IMR-90 (cell line): ENCODE measurements at regions not wholly inside any gene's neighbourhood (a gene's known extent, or its start where the extent isn't known, plus 50 kb on each side); places are given as distances from the start of the nearest gene placed in this dataset.

Source experiments
- ATAC-seq: fragments of 200-7000 bp; cut with Tn5 transposase; 2 replicates; pipeline ENCODE4 v1.9.1; 2020; ENCODE audit warnings: low read depth, mild to moderate bottlenecking, moderate library complexity
- BruUV-seq: library from RNA; stranded (reverse); fragments of 400-500 nt; replicated peaks from 2 replicates; lab custom pipeline; 2021; lab: Mats Ljungman, UMichigan
- CTCF ChIA-PET: fragments of 300-600 bp; formaldehyde crosslinking; extraction: SDS; loops from one replicate; lab custom pipeline; 2021; ENCODE audit warnings: antibody characterized with exemption; lab: Yijun Ruan, JAX
- POLR2A ChIA-PET: fragments of 300-600 bp; sonication (Branson Sonifier 250); formaldehyde crosslinking; loops from one replicate; lab custom pipeline; 2022; ENCODE audit warnings: antibody characterized with exemption; ENCODE audit not compliant: unreplicated experiment; lab: Charles Lee
- DNase-seq: peaks from one replicate; pipeline ENCODE4 v3.0.0; 2013
- H2AFZ ChIP-seq: replicated peaks from 2 replicates; pipeline ENCODE3; 2013; ENCODE audit warnings: low read length, mild to moderate bottlenecking; ENCODE audit not compliant: poor library complexity
- H2AK5ac ChIP-seq: 2 replicates; pipeline ENCODE4 v1.6.1; 2013; ENCODE audit warnings: low read depth, low read length, inconsistent platforms
- H2AK9ac ChIP-seq: replicated peaks from 2 replicates; pipeline ENCODE3; 2013; ENCODE audit warnings: mild to moderate bottlenecking, low read depth, low read length, moderate library complexity; ENCODE audit not compliant: poor library complexity
- H2BK120ac ChIP-seq: 2 replicates; pipeline ENCODE4 v1.6.1; 2013; ENCODE audit warnings: low read depth, low read length, inconsistent platforms
- H2BK15ac ChIP-seq: 3 replicates; pipeline ENCODE4 v1.6.1; 2013; ENCODE audit warnings: low read depth, low read length, inconsistent platforms
- H2BK20ac ChIP-seq: 2 replicates; pipeline ENCODE4 v1.6.1; 2013; ENCODE audit warnings: low read depth, mild to moderate bottlenecking, inconsistent platforms, low read length, moderate library complexity
- H2BK5ac ChIP-seq: 2 replicates; pipeline ENCODE4 v1.6.1; 2013; ENCODE audit warnings: mild to moderate bottlenecking, low read depth, low read length, inconsistent platforms; ENCODE audit not compliant: poor library complexity, severe bottlenecking
- H3K14ac ChIP-seq: replicated peaks from 2 replicates; pipeline ENCODE4 v1.6.1; 2013; ENCODE audit warnings: low read depth, low read length, inconsistent platforms
- H3K18ac ChIP-seq: 2 replicates; pipeline ENCODE4 v1.6.1; 2013; ENCODE audit warnings: low read depth, low read length, control low read depth
- H3K23ac ChIP-seq: 2 replicates; pipeline ENCODE4 v1.6.1; 2013; ENCODE audit warnings: low read depth, low read length, inconsistent platforms
- H3K27ac ChIP-seq: 2 replicates; pipeline ENCODE4 v1.5.1; 2013; ENCODE audit warnings: mild to moderate bottlenecking, control low read depth, low read length; ENCODE audit not compliant: insufficient read depth
- H3K27me3 ChIP-seq: 2 replicates; pipeline ENCODE4 v1.6.1; 2013; ENCODE audit warnings: low read length; ENCODE audit not compliant: control insufficient read depth, insufficient read depth
- H3K36me3 ChIP-seq: 2 replicates; pipeline ENCODE4 v1.6.1; 2013; ENCODE audit warnings: low read length, mixed read lengths; ENCODE audit not compliant: control insufficient read depth, insufficient read depth
- H3K4ac ChIP-seq: 2 replicates; pipeline ENCODE4 v1.6.1; 2013; ENCODE audit warnings: low read depth, low read length, inconsistent platforms
- H3K4me1 ChIP-seq: 2 replicates; pipeline ENCODE4 v1.6.1; 2013; ENCODE audit warnings: low read length, mixed read lengths; ENCODE audit not compliant: control insufficient read depth, insufficient read depth
- H3K4me2 ChIP-seq: 2 replicates; pipeline ENCODE4 v1.6.1; 2013; ENCODE audit warnings: low read depth, mild to moderate bottlenecking, control low read depth, low read length, moderate library complexity
- H3K4me3 ChIP-seq: 2 replicates; pipeline ENCODE4 v1.5.1; 2013; ENCODE audit warnings: low read depth, mild to moderate bottlenecking, control low read depth, low read length, moderate library complexity; ENCODE audit not compliant: insufficient read depth
- H3K56ac ChIP-seq: 2 replicates; pipeline ENCODE4 v1.6.1; 2013; ENCODE audit warnings: low read length, inconsistent platforms; ENCODE audit not compliant: insufficient read depth; ENCODE audit errors: extremely low read depth
- H3K79me1 ChIP-seq, 2 experiments: 2 replicates each; pipeline ENCODE4 v1.6.1; 2013; ENCODE audit warnings: low read length in 2 of 2, inconsistent platforms in 1 of 2, low read depth in 1 of 2
- H3K9ac ChIP-seq: 2 replicates; pipeline ENCODE4 v1.6.1; 2013; ENCODE audit warnings: low read depth, low read length, control low read depth
- H3K9me1 ChIP-seq: 2 replicates; pipeline ENCODE4 v1.6.1; 2013; ENCODE audit warnings: low read length, inconsistent platforms; ENCODE audit not compliant: insufficient read depth
- H3K9me3 ChIP-seq: 2 replicates; pipeline ENCODE4 v1.6.1; 2013; ENCODE audit warnings: low read length; ENCODE audit not compliant: control insufficient read depth, insufficient read depth
- H4K20me1 ChIP-seq: 2 replicates; pipeline ENCODE4 v1.6.1; 2013; ENCODE audit warnings: low read length, inconsistent platforms; ENCODE audit not compliant: insufficient read depth
- H4K5ac ChIP-seq: 2 replicates; pipeline ENCODE4 v1.6.1; 2013; ENCODE audit warnings: mild to moderate bottlenecking, low read depth, low read length, control low read depth
- H4K8ac ChIP-seq, 2 experiments: 2 replicates each; pipeline ENCODE4 v1.6.1; 2013; ENCODE audit warnings: low read depth in 2 of 2, low read length in 2 of 2, control low read depth in 1 of 2, inconsistent platforms in 1 of 2
- H4K91ac ChIP-seq: 2 replicates; pipeline ENCODE4 v1.6.1; 2013; ENCODE audit warnings: low read depth, low read length, inconsistent platforms; ENCODE audit not compliant: insufficient read depth
- BHLHE40 ChIP-seq: fragments of 150-350 bp; IDR thresholded peaks from 2 replicates; pipeline ENCODE4 v1.6.1; 2016; ENCODE audit warnings: mild to moderate bottlenecking, low read depth, low read length
- CEBPB ChIP-seq: IDR thresholded peaks from 2 replicates; pipeline ENCODE4 v1.6.1; 2012; ENCODE audit warnings: low read depth, low read length, improper control_type of control experiment
- ELK1 ChIP-seq: fragments of 150-350 bp; IDR thresholded peaks from 2 replicates; pipeline ENCODE4 v1.6.1; 2016; ENCODE audit warnings: low read depth, mild to moderate bottlenecking, low read length, moderate library complexity, borderline replicate concordance
- FOS ChIP-seq: fragments of 150-350 bp; IDR thresholded peaks from 2 replicates; pipeline ENCODE4 v1.6.1; 2016; ENCODE audit warnings: low read depth, low read length
- MAZ ChIP-seq: IDR thresholded peaks from 2 replicates; pipeline ENCODE4 v1.6.1; 2012; ENCODE audit warnings: low read depth, mild to moderate bottlenecking, low read length, improper control_type of control experiment, moderate library complexity, borderline replicate concordance
- MXI1 ChIP-seq: IDR thresholded peaks from 2 replicates; pipeline ENCODE4 v1.6.1; 2012; ENCODE audit warnings: low read depth, mild to moderate bottlenecking, low read length, moderate library complexity, borderline replicate concordance
- NFE2L2 ChIP-seq: fragments of 150-350 bp; IDR thresholded peaks from 2 replicates; pipeline ENCODE4 v1.6.1; 2016; ENCODE audit warnings: low read depth, mild to moderate bottlenecking, low read length
- POLR2A ChIP-seq: IDR thresholded peaks from 2 replicates; pipeline ENCODE4 v1.6.1; 2012; ENCODE audit warnings: mild to moderate bottlenecking, low read depth, low read length
- RAD21 ChIP-seq: IDR thresholded peaks from 2 replicates; pipeline ENCODE4 v1.6.1; 2012; ENCODE audit warnings: low read length, improper control_type of control experiment
- RCOR1 ChIP-seq: IDR thresholded peaks from 2 replicates; pipeline ENCODE4 v1.6.1; 2012; ENCODE audit warnings: mild to moderate bottlenecking, low read length, improper control_type of control experiment; ENCODE audit not compliant: insufficient replicate concordance
- USF2 ChIP-seq: fragments of 150-350 bp; IDR thresholded peaks from 2 replicates; pipeline ENCODE4 v1.6.1; 2017; ENCODE audit warnings: mild to moderate bottlenecking, antibody characterized with exemption, low read length, low read depth
- WGBS, 2 experiments: methylation state at CpG; one replicate each; pipeline versions ENCODE4 v1.1.5 to v1.1.7; 2013; ENCODE audit warnings: missing lambda C conversion rate in 2 of 2; ENCODE audit not compliant: insufficient read length in 1 of 2; ENCODE audit errors: extremely low coverage in 2 of 2; 5-methylcytosine and 5-hydroxymethylcytosine counted together
- dilution Hi-C: fragments of 300-500 bp; cut with HindIII; formaldehyde crosslinking; loops from one replicate; pipeline ENCODE4 v1.14.3; 2018; ENCODE audit warnings: low sequenced_read_pairs; ENCODE audit not compliant: unreplicated experiment
- in situ Hi-C: fragments of 300-500 bp; cut with MboI; formaldehyde crosslinking; loops from 3 replicates; pipeline ENCODE4 v1.14.3; 2019; ENCODE audit warnings: low sequenced_read_pairs, inconsistent platforms, mixed read lengths
- intact Hi-C: fragments of 100-400 bp; cut with micrococcal nuclease; formaldehyde crosslinking; loops from 2 replicates; pipeline ENCODE4 v1.10.0; 2022

GRCh38 chr5:1637639-1638481 lies 114.1 kb upstream of the LPCAT1 start (continued):
- no peak for TF ChIP-seq BHLHE40

- Histone ChIP-seq H2BK120ac (no peak overlapping the region), H3K4ac (no peak overlapping the region), H2BK5ac (no peak overlapping the region), H3K9me3 (no peaks in the 10 kb centered on the region), H2AFZ (no peak overlapping the region), H3K9me1 (no peaks in the 10 kb centered on the region), H3K4me2 (no peak overlapping the region), H4K8ac (no peak overlapping the region), H2AK5ac (no peak overlapping the region), H3K23ac (no peak overlapping the region), H3K79me1 (no peaks in the 10 kb centered on the region), H3K4me1 (peaks cover 4% of the 10 kb centered on the region; the same call in 1 of the 2 replicates), H3K14ac (no peak overlapping the region), H3K27ac (no peak overlapping the region), H2BK15ac (no peak overlapping the region), H2AK9ac (no peak overlapping the region), H3K9ac (no peak overlapping the region), H3K36me3 (no peaks in the 10 kb centered on the region), H3K18ac (no peak overlapping the region), H3K4me3 (no peak overlapping the region), H3K56ac (no peak overlapping the region), H4K20me1 (no peaks in the 10 kb centered on the region; the same call in 1 of the 2 replicates), H2BK20ac (no peak overlapping the region), H3K27me3 (peaks cover 35% of the 10 kb centered on the region), H4K5ac (no peak overlapping the region), H4K91ac (no peak overlapping the region)
- WGBS, 2 experiments = 87% methylated on average over 9 of the region's 24 CpGs; no CpG with 5 or more reads in 1 of the 2 experiments
- no peak for DNase-seq
- ChIA-PET POLR2A (no interaction called here), CTCF (no interaction called here)
- intact Hi-C loops = no loop called here
- no TSS peak for BruUV-seq
- dilution Hi-C loops = no loop called here
- in situ Hi-C loops = loop anchor here (25.0 kb wide), 1 partner anchor 275 kb away; no protein-coding TSS in a partner anchor
- ATAC-seq = no peak
- TF ChIP-seq RAD21 = no peak
- TF ChIP-seq POLR2A = no peak
- TF ChIP-seq USF2 = no peak
- TF ChIP-seq NFE2L2 = no peak
- TF ChIP-seq RCOR1 = no peak
- TF ChIP-seq CEBPB = no peak
- TF ChIP-seq MXI1 = no peak
- no peak for TF ChIP-seq MAZ
- no peak for TF ChIP-seq ELK1
- no peak for TF ChIP-seq FOS
- TF ChIP-seq BHLHE40 = no peak
Measured at GRCh38 chr5:1636981-1637638, 113.3 kb upstream of the LPCAT1 start.
